Immature natural killer cell (primary cell): ENCODE measurements at regions not wholly inside any gene's neighbourhood (a gene's known extent, or its start where the extent isn't known, plus 50 kb on each side); places are given as distances from the start of the nearest gene placed in this dataset.
A peak's percentile ranks its signal among the peaks of the same experiment; 100 is the strongest.

Source experiments
- DNase-seq, 3 donors: peaks; one replicate each; pipeline ENCODE4 v3.0.0; 2022; ENCODE audit warnings: mixed read lengths in 1 of 3
- H3K27ac Mint-ChIP-seq, 6 donors: one replicate each; pipeline ENCODE4 v1.8.0; 2020; ENCODE audit warnings: mixed read lengths in 6 of 6, mild to moderate bottlenecking in 5 of 6, inconsistent platforms in 4 of 6, moderate library complexity in 3 of 6
- H3K27me3 Mint-ChIP-seq, 3 donors: one replicate each; pipeline ENCODE4 v1.8.0; 2020 to 2021; ENCODE audit warnings: low read depth in 3 of 3, mild to moderate bottlenecking in 3 of 3, mixed read lengths in 3 of 3, moderate library complexity in 3 of 3, inconsistent platforms in 1 of 3
- H3K36me3 Mint-ChIP-seq, 3 donors: one replicate each; pipeline ENCODE4 v1.8.0; 2020; ENCODE audit warnings: mixed read lengths in 3 of 3, inconsistent platforms in 2 of 3, mild to moderate bottlenecking in 2 of 3
- H3K4me1 Mint-ChIP-seq, 2 donors: one replicate each; pipeline ENCODE4 v1.8.0; 2020; ENCODE audit warnings: inconsistent platforms in 2 of 2, mild to moderate bottlenecking in 2 of 2, mixed read lengths in 2 of 2, moderate library complexity in 1 of 2
- H3K4me3 Mint-ChIP-seq, 5 donors: one replicate each; pipeline ENCODE4 v1.8.0; 2020; ENCODE audit warnings: mild to moderate bottlenecking in 5 of 5, mixed read lengths in 5 of 5, inconsistent platforms in 3 of 5, moderate library complexity in 3 of 5
- H3K9me3 Mint-ChIP-seq, 6 donors: one replicate each; pipeline ENCODE4 v1.8.0; 2020; ENCODE audit warnings: mild to moderate bottlenecking in 6 of 6, mixed read lengths in 6 of 6, inconsistent platforms in 4 of 6, moderate library complexity in 3 of 6

- no peak for DNase-seq
- H3K36me3 Mint-ChIP-seq: no peaks in the 10 kb centered on the region
- no peak overlapping the region for H3K27ac Mint-ChIP-seq
- H3K4me3 Mint-ChIP-seq: no peak overlapping the region
- H3K4me1 Mint-ChIP-seq: no peaks in the 10 kb centered on the region
- H3K27me3 Mint-ChIP-seq: peaks cover 0 to 6% (median 2%) of the 10 kb centered on the region in 3 donors
- peaks cover 0 to 1% (median 0%) of the 10 kb centered on the region in 6 donors for H3K9me3 Mint-ChIP-seq
Observed at GRCh38 chr9:16316911-16317817, 553.3 kb downstream of the BNC2 start.

- H3K36me3 Mint-ChIP-seq: no peaks in the 10 kb centered on the region
- H3K27ac Mint-ChIP-seq: no peak overlapping the region
Observed at GRCh38 chr9:16318516-16319060, 551.9 kb downstream of the BNC2 start.

GRCh38 chr9:16319646-16320045 lies 550.8 kb downstream of the BNC2 start:
- Mint-ChIP-seq H3K9me3 (peaks cover 0 to 1% (median 0%) of the 10 kb centered on the region in 6 donors), H3K27me3 (peaks cover 0 to 7% (median 2%) of the 10 kb centered on the region in 3 donors), H3K4me1 (no peaks in the 10 kb centered on the region), H3K4me3 (no peak overlapping the region), H3K36me3 (no peaks in the 10 kb centered on the region), H3K27ac (no peak overlapping the region)
- DNase-seq: no peak

More at GRCh38 chr9:16318516-16319060, 551.9 kb downstream of the BNC2 start:
- Mint-ChIP-seq H3K4me3 (no peak overlapping the region), H3K4me1 (no peaks in the 10 kb centered on the region), H3K9me3 (peaks cover 0 to 1% (median 0%) of the 10 kb centered on the region in 6 donors), H3K27me3 (peaks cover 0 to 7% (median under 1%) of the 10 kb centered on the region in 3 donors)
- no peak for DNase-seq

- DNase-seq: no peak
- H3K27me3 Mint-ChIP-seq: peaks cover under 1 to 8% (median 2%) of the 10 kb centered on the region in 3 donors
- H3K4me3 Mint-ChIP-seq: no peak overlapping the region
Observed at GRCh38 chr9:16320338-16320902, 550.0 kb downstream of the BNC2 start.

GRCh38 chr9:16321461-16322119 lies 548.9 kb downstream of the BNC2 start:
- Mint-ChIP-seq H3K4me1 (no peaks in the 10 kb centered on the region), H3K27ac (no peak overlapping the region), H3K27me3 (peaks cover 2 to 9% (median 2%) of the 10 kb centered on the region in 3 donors), H3K9me3 (peaks cover 0 to 1% (median 0%) of the 10 kb centered on the region in 6 donors), H3K36me3 (no peaks in the 10 kb centered on the region), H3K4me3 (no peak overlapping the region)
- DNase-seq: no peak

More at GRCh38 chr9:16320338-16320902, 550.0 kb downstream of the BNC2 start:
- Mint-ChIP-seq H3K9me3 (peaks cover 0 to 1% (median 0%) of the 10 kb centered on the region in 6 donors), H3K27ac (no peak overlapping the region), H3K4me1 (no peaks in the 10 kb centered on the region), H3K36me3 (no peaks in the 10 kb centered on the region)

GRCh38 chr9:16322849-16323248 lies 547.6 kb downstream of the BNC2 start:
- Mint-ChIP-seq H3K4me3 (no peak overlapping the region), H3K27me3 (peaks cover 2 to 7% (median 4%) of the 10 kb centered on the region in 3 donors), H3K36me3 (no peaks in the 10 kb centered on the region), H3K27ac (no peak overlapping the region), H3K4me1 (no peaks in the 10 kb centered on the region), H3K9me3 (peaks cover 0 to 1% (median 0%) of the 10 kb centered on the region in 6 donors)
- no peak for DNase-seq

- no peak overlapping the region for H3K4me3 Mint-ChIP-seq
- no peak overlapping the region for H3K27ac Mint-ChIP-seq
- no peaks in the 10 kb centered on the region for H3K36me3 Mint-ChIP-seq
- H3K9me3 Mint-ChIP-seq: no peaks in the 10 kb centered on the region
- no peak for DNase-seq
- no peaks in the 10 kb centered on the region for H3K4me1 Mint-ChIP-seq
- peaks cover 2 to 6% (median 4%) of the 10 kb centered on the region in 3 donors for H3K27me3 Mint-ChIP-seq
Observed at GRCh38 chr9:16325966-16326365, 544.5 kb downstream of the BNC2 start.

GRCh38 chr9:16328349-16328748 lies 542.1 kb downstream of the BNC2 start:
- Mint-ChIP-seq H3K9me3 (no peaks in the 10 kb centered on the region), H3K36me3 (no peaks in the 10 kb centered on the region), H3K4me3 (no peak overlapping the region), H3K27me3 (peaks cover 1 to 4% (median 2%) of the 10 kb centered on the region in 3 donors), H3K4me1 (no peaks in the 10 kb centered on the region), H3K27ac (no peak overlapping the region)
- DNase-seq: no peak

- Mint-ChIP-seq H3K27ac (no peak overlapping the region), H3K27me3 (peaks cover 0 to 4% (median 1%) of the 10 kb centered on the region in 3 donors)
- no peak for DNase-seq
Observed at GRCh38 chr9:16329671-16330113, 540.8 kb downstream of the BNC2 start.

GRCh38 chr9:16331031-16331430 lies 539.4 kb downstream of the BNC2 start:
- peaks cover 0 to 2% (median 0%) of the 10 kb centered on the region in 3 donors for H3K27me3 Mint-ChIP-seq
- no peaks in the 10 kb centered on the region for H3K36me3 Mint-ChIP-seq
- no peak overlapping the region for H3K27ac Mint-ChIP-seq
- H3K4me1 Mint-ChIP-seq: no peaks in the 10 kb centered on the region
- no peak for DNase-seq
- H3K4me3 Mint-ChIP-seq: no peak overlapping the region
- no peaks in the 10 kb centered on the region for H3K9me3 Mint-ChIP-seq

More at GRCh38 chr9:16329671-16330113, 540.8 kb downstream of the BNC2 start:
- H3K4me1 Mint-ChIP-seq: no peaks in the 10 kb centered on the region
- no peaks in the 10 kb centered on the region for H3K9me3 Mint-ChIP-seq
- H3K36me3 Mint-ChIP-seq: no peaks in the 10 kb centered on the region
- H3K4me3 Mint-ChIP-seq: no peak overlapping the region

GRCh38 chr9:16331527-16331926 lies 538.9 kb downstream of the BNC2 start:
- H3K27me3 Mint-ChIP-seq: peaks cover 0 to 2% (median 0%) of the 10 kb centered on the region in 3 donors
- H3K27ac Mint-ChIP-seq: no peak overlapping the region
- no peaks in the 10 kb centered on the region for H3K4me1 Mint-ChIP-seq
- H3K36me3 Mint-ChIP-seq: no peaks in the 10 kb centered on the region
- peaks cover 0 to 2% (median 0%) of the 10 kb centered on the region in 6 donors for H3K9me3 Mint-ChIP-seq
- no peak for DNase-seq
- no peak overlapping the region for H3K4me3 Mint-ChIP-seq

- Mint-ChIP-seq H3K4me1 (no peaks in the 10 kb centered on the region), H3K27me3 (no peaks in the 10 kb centered on the region), H3K27ac (no peak overlapping the region), H3K9me3 (peaks cover 0 to 2% (median 0%) of the 10 kb centered on the region in 6 donors), H3K4me3 (no peak overlapping the region), H3K36me3 (no peaks in the 10 kb centered on the region)
- no peak for DNase-seq
Observed at GRCh38 chr9:16333691-16334090, 536.8 kb downstream of the BNC2 start.

GRCh38 chr9:16335788-16336580 lies 534.5 kb downstream of the BNC2 start:
- Mint-ChIP-seq H3K36me3 (no peaks in the 10 kb centered on the region), H3K9me3 (peaks cover 0 to 2% (median 0%) of the 10 kb centered on the region in 6 donors), H3K27ac (no peak overlapping the region), H3K4me3 (peak overlapping the region in 1 of 5 donors; percentile 17), H3K4me1 (no peaks in the 10 kb centered on the region), H3K27me3 (peaks cover 0 to 4% (median 2%) of the 10 kb centered on the region in 3 donors)
- DNase-seq: no peak
